ENCODE measurements at regions not wholly inside any gene's neighbourhood (a gene's known extent, or its start where the extent isn't known, plus 50 kb on each side); places are given as distances from the start of the nearest gene placed in this dataset.

- CTCF ChIA-PET = no interaction called here
- DNase-seq = no peak
These were observed 283.7 kb downstream of the HLX start for GRCh38 chr1:221162939-221163338.

More at GRCh38 chr1:221162939-221163338, 283.7 kb downstream of the HLX start:
- POLR2A ChIA-PET = no interaction called here
- peak overlapping the region in 1 of 2 experiments; percentile 97; a peak in 1 of 4 replicates for H3K27ac ChIP-seq (ENCODE audit: low read depth in 2 of 2, low read length in 1 of 2)
- WGBS (ENCODE audit: low lambda C conversion rate) = 85% methylated on average over 2 of the region's 2 CpGs
- no peaks in the 10 kb centered on the region for H4K20me1 ChIP-seq (ENCODE audit: insufficient read depth)
- TF ChIP-seq REST (IDR thresholded peaks at IDR 0.05; ENCODE audit: low read depth, low read length) (no peak), RFX5 (IDR thresholded peaks at IDR 0.05; ENCODE audit: low read length) (no peak), CHD2 (IDR thresholded peaks at IDR 0.05; ENCODE audit: low read length, partially characterized antibody) (no peak), MEF2A (IDR thresholded peaks at IDR 0.05; ENCODE audit: borderline replicate concordance, low read depth) (no peak), USF1 (IDR thresholded peaks at IDR 0.05; ENCODE audit: borderline replicate concordance, low read depth) (no peak), MXI1 (IDR thresholded peaks at IDR 0.05; ENCODE audit: low read depth, low read length) (no peak), TEAD4 (IDR thresholded peaks at IDR 0.05; ENCODE audit: borderline replicate concordance, insufficient read depth) (no peak), TAF1 (IDR thresholded peaks at IDR 0.05; ENCODE audit: borderline replicate concordance, low read depth, low read length) (no peak), NFIC (IDR thresholded peaks at IDR 0.05; ENCODE audit: borderline replicate concordance) (no peak), YY1 (IDR thresholded peaks at IDR 0.05; ENCODE audit: low read depth) (no peak), FOXJ3 (CRISPR knock-in tag; IDR thresholded peaks at IDR 0.05) (no peak), FOSL2 (IDR thresholded peaks at IDR 0.05; ENCODE audit: borderline replicate concordance, low read depth) (no peak), EZH2phosphoT487 (IDR thresholded peaks at IDR 0.05; ENCODE audit: borderline replicate concordance, low read depth) (no peak), USF2 (IDR thresholded peaks at IDR 0.05; ENCODE audit: borderline replicate concordance, low read depth, low read length) (no peak), RAD21 (IDR thresholded peaks at IDR 0.05; ENCODE audit: low read length) (no peak), RXRA (IDR thresholded peaks at IDR 0.05; ENCODE audit: borderline replicate concordance, low read depth) (no peak), NRF1 (IDR thresholded peaks at IDR 0.05; ENCODE audit: low read depth, low read length) (no peak), FOXM1 (IDR thresholded peaks at IDR 0.05; ENCODE audit: low read depth) (no peak), RCOR1 (IDR thresholded peaks at IDR 0.05; ENCODE audit: low read length) (no peak)
- H3K4me2 ChIP-seq = no peak overlapping the region
- no peaks in the 10 kb centered on the region for H3K27me3 ChIP-seq (ENCODE audit: insufficient read depth)
- no peak overlapping the region for H2AFZ ChIP-seq (ENCODE audit: low read depth)
- peaks cover 14% of the 10 kb centered on the region for H3F3A ChIP-seq (replicated peaks; ENCODE audit: insufficient read depth)
- no peaks in the 10 kb centered on the region for H3K9me3 ChIP-seq
- H3K9me2 ChIP-seq = no peaks in the 10 kb centered on the region
- no peak overlapping the region for H3K4me3 ChIP-seq (ENCODE audit: low read depth in 2 of 2, low read length in 1 of 2)
- no peaks in the 10 kb centered on the region for H3K79me2 ChIP-seq (ENCODE audit: insufficient read depth)
- peaks cover 31 to 32% of the 10 kb centered on the region in 2 experiments for H3K4me1 ChIP-seq (ENCODE audit: control insufficient read depth in 1 of 2, insufficient read depth in 2 of 2, low read depth in 1 of 2, low read length in 1 of 2)
- H3K36me3 ChIP-seq (replicated peaks in 1 of 2; ENCODE audit: control insufficient read depth in 1 of 2, insufficient read depth in 2 of 2, low read length in 1 of 2) = no peaks in the 10 kb centered on the region
- H3K9ac ChIP-seq = no peak overlapping the region
